ENCODE measurements at regions not wholly inside any gene's neighbourhood (a gene's known extent, or its start where the extent isn't known, plus 50 kb on each side); places are given as distances from the start of the nearest gene placed in this dataset.

DNA sequence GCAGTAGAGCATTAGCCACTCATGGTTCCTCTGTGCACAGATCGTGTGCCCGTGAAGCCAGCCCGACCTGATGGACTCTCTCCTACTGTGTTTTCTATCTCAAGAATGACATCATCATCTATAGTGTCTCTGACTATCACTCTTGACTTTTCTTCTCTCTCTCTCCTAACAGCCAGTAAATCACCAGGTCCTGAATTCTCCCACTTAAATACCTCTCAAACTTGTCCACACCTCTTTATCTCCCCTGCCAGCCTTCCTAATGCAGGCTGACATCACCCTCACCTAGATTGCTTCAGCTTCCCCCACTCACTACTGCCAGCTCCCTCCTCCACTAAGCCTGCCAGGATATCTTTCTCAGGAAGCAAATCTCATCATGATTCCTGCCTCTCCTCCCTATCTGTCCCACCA is 90.6 kb upstream of the MIER3 start (continued):
- TF ChIP-seq, protein P1, sequence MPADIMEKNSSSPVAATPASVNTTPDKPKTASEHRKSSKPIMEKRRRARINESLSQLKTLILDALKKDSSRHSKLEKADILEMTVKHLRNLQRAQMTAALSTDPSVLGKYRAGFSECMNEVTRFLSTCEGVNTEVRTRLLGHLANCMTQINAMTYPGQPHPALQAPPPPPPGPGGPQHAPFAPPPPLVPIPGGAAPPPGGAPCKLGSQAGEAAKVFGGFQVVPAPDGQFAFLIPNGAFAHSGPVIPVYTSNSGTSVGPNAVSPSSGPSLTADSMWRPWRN (IDR thresholded peaks at IDR 0.05; ENCODE audit: low read depth): peak; percentile 81
- no peak for TF ChIP-seq ZNF431 (CRISPR knock-in tag; IDR thresholded peaks at IDR 0.05)
- peak; percentile 52 for TF ChIP-seq BCOR (IDR thresholded peaks at IDR 0.05)
- no peak for TF ChIP-seq CCAR2 (IDR thresholded peaks at IDR 0.05; ENCODE audit: low read depth, low read length)
- no peak for TF ChIP-seq RAD21 (CRISPR knock-in tag; conservative IDR thresholded peaks at IDR 0.05 in 1 of 2, IDR thresholded peaks at IDR 0.05 in 1 of 2)
- TF ChIP-seq, protein P2, sequence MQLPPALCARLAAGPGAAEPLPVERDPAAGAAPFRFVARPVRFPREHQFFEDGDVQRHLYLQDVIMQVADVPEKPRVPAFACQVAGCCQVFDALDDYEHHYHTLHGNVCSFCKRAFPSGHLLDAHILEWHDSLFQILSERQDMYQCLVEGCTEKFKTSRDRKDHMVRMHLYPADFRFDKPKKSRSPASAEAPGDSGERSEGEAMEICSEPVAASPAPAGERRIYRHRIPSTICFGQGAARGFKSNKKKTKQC (CRISPR knock-in tag; IDR thresholded peaks at IDR 0.05): no peak
- TF ChIP-seq, protein P3, sequence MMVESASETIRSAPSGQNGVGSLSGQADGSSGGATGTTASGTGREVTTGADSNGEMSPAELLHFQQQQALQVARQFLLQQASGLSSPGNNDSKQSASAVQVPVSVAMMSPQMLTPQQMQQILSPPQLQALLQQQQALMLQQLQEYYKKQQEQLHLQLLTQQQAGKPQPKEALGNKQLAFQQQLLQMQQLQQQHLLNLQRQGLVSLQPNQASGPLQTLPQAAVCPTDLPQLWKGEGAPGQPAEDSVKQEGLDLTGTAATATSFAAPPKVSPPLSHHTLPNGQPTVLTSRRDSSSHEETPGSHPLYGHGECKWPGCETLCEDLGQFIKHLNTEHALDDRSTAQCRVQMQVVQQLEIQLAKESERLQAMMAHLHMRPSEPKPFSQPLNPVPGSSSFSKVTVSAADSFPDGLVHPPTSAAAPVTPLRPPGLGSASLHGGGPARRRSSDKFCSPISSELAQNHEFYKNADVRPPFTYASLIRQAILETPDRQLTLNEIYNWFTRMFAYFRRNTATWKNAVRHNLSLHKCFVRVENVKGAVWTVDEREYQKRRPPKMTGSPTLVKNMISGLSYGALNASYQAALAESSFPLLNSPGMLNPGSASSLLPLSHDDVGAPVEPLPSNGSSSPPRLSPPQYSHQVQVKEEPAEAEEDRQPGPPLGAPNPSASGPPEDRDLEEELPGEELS (CRISPR knock-in tag; IDR thresholded peaks at IDR 0.05; ENCODE audit: borderline replicate concordance): no peak
- TF ChIP-seq, protein P4, sequence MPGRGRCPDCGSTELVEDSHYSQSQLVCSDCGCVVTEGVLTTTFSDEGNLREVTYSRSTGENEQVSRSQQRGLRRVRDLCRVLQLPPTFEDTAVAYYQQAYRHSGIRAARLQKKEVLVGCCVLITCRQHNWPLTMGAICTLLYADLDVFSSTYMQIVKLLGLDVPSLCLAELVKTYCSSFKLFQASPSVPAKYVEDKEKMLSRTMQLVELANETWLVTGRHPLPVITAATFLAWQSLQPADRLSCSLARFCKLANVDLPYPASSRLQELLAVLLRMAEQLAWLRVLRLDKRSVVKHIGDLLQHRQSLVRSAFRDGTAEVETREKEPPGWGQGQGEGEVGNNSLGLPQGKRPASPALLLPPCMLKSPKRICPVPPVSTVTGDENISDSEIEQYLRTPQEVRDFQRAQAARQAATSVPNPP (IDR thresholded peaks at IDR 0.05; ENCODE audit: borderline replicate concordance, insufficient read depth, insufficient read length): no peak
- TF ChIP-seq ATF7 (IDR thresholded peaks at IDR 0.05): peak; percentile 97
- TF ChIP-seq CXXC5 (CRISPR knock-in tag; IDR thresholded peaks at IDR 0.05): peak; percentile 58
- TF ChIP-seq, protein P5, sequence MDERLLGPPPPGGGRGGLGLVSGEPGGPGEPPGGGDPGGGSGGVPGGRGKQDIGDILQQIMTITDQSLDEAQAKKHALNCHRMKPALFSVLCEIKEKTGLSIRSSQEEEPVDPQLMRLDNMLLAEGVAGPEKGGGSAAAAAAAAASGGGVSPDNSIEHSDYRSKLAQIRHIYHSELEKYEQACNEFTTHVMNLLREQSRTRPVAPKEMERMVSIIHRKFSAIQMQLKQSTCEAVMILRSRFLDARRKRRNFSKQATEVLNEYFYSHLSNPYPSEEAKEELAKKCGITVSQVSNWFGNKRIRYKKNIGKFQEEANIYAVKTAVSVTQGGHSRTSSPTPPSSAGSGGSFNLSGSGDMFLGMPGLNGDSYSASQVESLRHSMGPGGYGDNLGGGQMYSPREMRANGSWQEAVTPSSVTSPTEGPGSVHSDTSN (CRISPR knock-in tag; IDR thresholded peaks at IDR 0.05; ENCODE audit: low read depth): peak; percentile 69
- TF ChIP-seq, protein P5 (tag; conservative IDR thresholded peaks at IDR 0.05; ENCODE audit: low read depth): peak; percentile 100
- TF ChIP-seq SIN3A (IDR thresholded peaks at IDR 0.05; ENCODE audit: borderline replicate concordance in 2 of 2, control insufficient read depth in 1 of 2, low read depth in 2 of 2, low read length in 2 of 2): no peak
- no peak for TF ChIP-seq ZNF274 (IDR thresholded peaks at IDR 0.05; ENCODE audit: borderline replicate concordance, low read depth, low read length)
- peak; percentile 57; the same call in 1 of the 2 replicates for TF ChIP-seq MTA1 (IDR thresholded peaks at IDR 0.05; ENCODE audit: borderline replicate concordance)
- no peak for TF ChIP-seq SLC30A9 (CRISPR knock-in tag; IDR thresholded peaks at IDR 0.05)
- TF ChIP-seq ZNF507 (tag; conservative IDR thresholded peaks at IDR 0.05): no peak
- TF ChIP-seq IFI16 (CRISPR knock-in tag; IDR thresholded peaks at IDR 0.05): no peak
- no peak for TF ChIP-seq TGIF2 (CRISPR knock-in tag; IDR thresholded peaks at IDR 0.05)
- no peak for TF ChIP-seq ZNF347 (CRISPR knock-in tag; IDR thresholded peaks at IDR 0.05; ENCODE audit: low read depth)
- TF ChIP-seq FIP1L1 (IDR thresholded peaks at IDR 0.05; ENCODE audit: low read depth, low read length, poor library complexity, severe bottlenecking): no peak
- TF ChIP-seq, protein P6, sequence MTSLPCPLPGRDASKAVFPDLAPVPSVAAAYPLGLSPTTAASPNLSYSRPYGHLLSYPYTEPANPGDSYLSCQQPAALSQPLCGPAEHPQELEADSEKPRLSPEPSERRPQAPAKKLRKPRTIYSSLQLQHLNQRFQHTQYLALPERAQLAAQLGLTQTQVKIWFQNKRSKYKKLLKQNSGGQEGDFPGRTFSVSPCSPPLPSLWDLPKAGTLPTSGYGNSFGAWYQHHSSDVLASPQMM (CRISPR knock-in tag; IDR thresholded peaks at IDR 0.05): no peak
